PC-3 (cell line): ENCODE measurements at regions not wholly inside any gene's neighbourhood (a gene's known extent, or its start where the extent isn't known, plus 50 kb on each side); places are given as distances from the start of the nearest gene placed in this dataset.

Experiments used
- ATAC-seq: fragments of 200-7000 bp; cut with Tn5 transposase; 2 replicates; pipeline ENCODE4 v1.9.1; 2020; ENCODE audit warnings: mild to moderate bottlenecking, moderate library complexity
- BruUV-seq: library from RNA; stranded (reverse); fragments of 400-500 nt; replicated peaks from 2 replicates; lab custom pipeline; 2021; lab: Mats Ljungman, UMichigan
- CTCF ChIA-PET: fragments of 300-600 bp; sonication (Branson Sonifier 250); formaldehyde crosslinking; loops from one replicate; lab custom pipeline; 2022; ENCODE audit warnings: antibody characterized with exemption; lab: Charles Lee
- POLR2A ChIA-PET: fragments of 300-600 bp; sonication (Branson Sonifier 250); formaldehyde crosslinking; loops from one replicate; lab custom pipeline; 2022; ENCODE audit warnings: antibody characterized with exemption; ENCODE audit not compliant: unreplicated experiment; lab: Charles Lee
- DNase-seq: peaks from one replicate; pipeline ENCODE4 v3.0.0-alpha.2; 2015
- H2AFZ ChIP-seq: fragments of 300-600 bp; sonication (generic); 2 replicates; pipeline ENCODE4 v1.6.0; 2016; ENCODE audit warnings: antibody characterized with exemption, low read length
- H3F3A ChIP-seq: fragments of 300-600 bp; sonication (generic); one replicate; pipeline ENCODE4 v1.6.0; 2017; ENCODE audit warnings: antibody characterized with exemption, low read length, control low read depth, mild to moderate bottlenecking; ENCODE audit not compliant: unreplicated experiment
- H3K27ac ChIP-seq: fragments of 300-600 bp; sonication (generic); 2 replicates; pipeline ENCODE4 v1.5.1; 2016; ENCODE audit warnings: mild to moderate bottlenecking, low read length
- H3K27me3 ChIP-seq: fragments of 300-600 bp; sonication (generic); 2 replicates; pipeline ENCODE4 v1.6.1; 2016; ENCODE audit warnings: low read length, mixed read lengths
- H3K36me3 ChIP-seq: fragments of 300-600 bp; sonication (generic); 2 replicates; pipeline ENCODE4 v1.6.1; 2016; ENCODE audit warnings: low read depth, mixed run types, low read length, mixed read lengths
- H3K4me1 ChIP-seq: fragments of 300-600 bp; sonication (generic); 2 replicates; pipeline ENCODE4 v1.5.1; 2016; ENCODE audit warnings: low read length; ENCODE audit not compliant: insufficient read depth
- H3K4me2 ChIP-seq: fragments of 300-600 bp; sonication (generic); 2 replicates; pipeline ENCODE4 v1.6.0; 2016; ENCODE audit warnings: low read length
- H3K4me3 ChIP-seq: fragments of 300-600 bp; sonication (generic); 2 replicates; pipeline ENCODE4 v1.5.1; 2016; ENCODE audit warnings: mild to moderate bottlenecking, low read length, mixed read lengths
- H3K79me2 ChIP-seq: fragments of 300-600 bp; sonication (generic); 2 replicates; pipeline ENCODE4 v1.6.1; 2017; ENCODE audit warnings: low read length, mixed read lengths
- H3K9ac ChIP-seq: fragments of 300-600 bp; sonication (generic); 2 replicates; pipeline ENCODE4 v1.6.0; 2016; ENCODE audit warnings: mild to moderate bottlenecking, low read length
- H3K9me2 ChIP-seq: fragments of 300-600 bp; sonication (generic); replicated peaks from 2 replicates; pipeline ENCODE4 v1.6.1; 2016; ENCODE audit warnings: mixed run types, low read length, mixed read lengths
- H3K9me3 ChIP-seq: fragments of 300-600 bp; sonication (generic); 2 replicates; pipeline ENCODE4 v1.6.1; 2016; ENCODE audit warnings: low read length, mixed read lengths
- H4K20me1 ChIP-seq: fragments of 300-600 bp; sonication (generic); 2 replicates; pipeline ENCODE4 v1.6.1; 2016; ENCODE audit warnings: low read length, mixed read lengths
- EZH2 ChIP-seq: fragments of 300-600 bp; sonication (generic); IDR thresholded peaks from one replicate; pipeline ENCODE4 v1.6.1; 2017; ENCODE audit warnings: antibody characterized with exemption, mild to moderate bottlenecking, low read length; ENCODE audit not compliant: unreplicated experiment
- EZH2phosphoT487 ChIP-seq: fragments of 300-600 bp; sonication (generic); IDR thresholded peaks from 2 replicates; pipeline ENCODE4 v1.6.1; 2018; ENCODE audit warnings: mild to moderate bottlenecking, antibody characterized with exemption, low read length, borderline replicate concordance
- intact Hi-C: fragments of 100-400 bp; cut with micrococcal nuclease; formaldehyde crosslinking; loops from 2 replicates; pipeline ENCODE4 v1.9.0; 2023
- TF ChIP-seq, protein P1 (sequence below): fragments of 300-600 bp; sonication (generic); conservative IDR thresholded peaks from 2 replicates; pipeline ENCODE4 v1.5.1; 2017; ENCODE audit warnings: antibody characterized with exemption, low read depth, mild to moderate bottlenecking, low read length

GRCh38 chr12:53854701-53855316, 83.8 kb upstream of the HOXC13 start:
- POLR2A ChIA-PET, result no interaction called here
- CTCF ChIA-PET, result no interaction called here

DNA sequence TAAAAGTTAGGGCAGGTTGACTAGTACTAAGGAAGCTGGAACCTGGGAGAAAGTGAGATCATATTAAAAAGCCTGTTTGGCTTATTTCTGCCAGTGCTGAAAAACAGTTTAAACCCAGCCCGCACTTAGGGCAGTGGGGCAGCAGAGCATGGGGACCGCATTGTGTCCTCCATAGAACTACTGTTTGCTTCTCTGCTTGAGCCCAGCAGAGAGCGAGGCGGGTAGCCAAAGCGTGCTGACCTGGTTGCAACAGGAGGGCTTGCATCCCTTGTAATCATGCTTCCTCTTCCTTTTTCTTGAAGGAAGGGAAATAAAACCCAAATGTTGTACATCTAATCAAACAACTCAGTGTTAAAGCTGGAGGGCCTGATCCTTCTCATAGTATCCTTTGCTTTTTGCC, 82.5 kb upstream of the HOXC13 start:
- Histone ChIP-seq H3K4me3 (no peak overlapping the region), H2AFZ (no peak overlapping the region), H3K4me1 (peaks cover 5% of the 10 kb centered on the region), H3K9ac (no peak overlapping the region), H3K27me3 (no peaks in the 10 kb centered on the region), H3K79me2 (no peaks in the 10 kb centered on the region), H3K9me3 (no peaks in the 10 kb centered on the region), H3K36me3 (no peaks in the 10 kb centered on the region), H4K20me1 (no peaks in the 10 kb centered on the region), H3F3A (no peaks in the 10 kb centered on the region), H3K27ac (no peak overlapping the region), H3K9me2 (no peaks in the 10 kb centered on the region), H3K4me2 (no peak overlapping the region)
- TF ChIP-seq, protein P1, sequence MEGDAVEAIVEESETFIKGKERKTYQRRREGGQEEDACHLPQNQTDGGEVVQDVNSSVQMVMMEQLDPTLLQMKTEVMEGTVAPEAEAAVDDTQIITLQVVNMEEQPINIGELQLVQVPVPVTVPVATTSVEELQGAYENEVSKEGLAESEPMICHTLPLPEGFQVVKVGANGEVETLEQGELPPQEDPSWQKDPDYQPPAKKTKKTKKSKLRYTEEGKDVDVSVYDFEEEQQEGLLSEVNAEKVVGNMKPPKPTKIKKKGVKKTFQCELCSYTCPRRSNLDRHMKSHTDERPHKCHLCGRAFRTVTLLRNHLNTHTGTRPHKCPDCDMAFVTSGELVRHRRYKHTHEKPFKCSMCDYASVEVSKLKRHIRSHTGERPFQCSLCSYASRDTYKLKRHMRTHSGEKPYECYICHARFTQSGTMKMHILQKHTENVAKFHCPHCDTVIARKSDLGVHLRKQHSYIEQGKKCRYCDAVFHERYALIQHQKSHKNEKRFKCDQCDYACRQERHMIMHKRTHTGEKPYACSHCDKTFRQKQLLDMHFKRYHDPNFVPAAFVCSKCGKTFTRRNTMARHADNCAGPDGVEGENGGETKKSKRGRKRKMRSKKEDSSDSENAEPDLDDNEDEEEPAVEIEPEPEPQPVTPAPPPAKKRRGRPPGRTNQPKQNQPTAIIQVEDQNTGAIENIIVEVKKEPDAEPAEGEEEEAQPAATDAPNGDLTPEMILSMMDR, result no peak
- no peak for TF ChIP-seq EZH2phosphoT487
- no peak for TF ChIP-seq EZH2
- no TSS peak for BruUV-seq
- ChIA-PET CTCF (no interaction called here), POLR2A (no interaction called here)
- ATAC-seq (no peak), DNase-seq (no peak)
- intact Hi-C loops, result no loop called here

More at GRCh38 chr12:53854701-53855316, 83.8 kb upstream of the HOXC13 start:
- no peaks in the 10 kb centered on the region for H3K79me2 ChIP-seq
- no peak for DNase-seq
- no peaks in the 10 kb centered on the region for H3K27me3 ChIP-seq
- no peak overlapping the region for H3K4me3 ChIP-seq
- H3F3A ChIP-seq, result no peaks in the 10 kb centered on the region
- TF ChIP-seq EZH2 (no peak), EZH2phosphoT487 (no peak)
- TF ChIP-seq, protein P1, result no peak
- no peaks in the 10 kb centered on the region for H4K20me1 ChIP-seq
- H3K9me3 ChIP-seq, result no peaks in the 10 kb centered on the region
- intact Hi-C loops, result no loop called here
- H3K4me1 ChIP-seq, result peaks cover 5% of the 10 kb centered on the region
- H3K9ac ChIP-seq, result no peak overlapping the region
- BruUV-seq, result no TSS peak
- H3K9me2 ChIP-seq, result no peaks in the 10 kb centered on the region
- no peak for ATAC-seq
- no peak overlapping the region for H2AFZ ChIP-seq
- H3K27ac ChIP-seq, result no peak overlapping the region
- no peak overlapping the region for H3K4me2 ChIP-seq
- H3K36me3 ChIP-seq, result no peaks in the 10 kb centered on the region

- no peak overlapping the region for H3K4me2 ChIP-seq
- H3K4me1 ChIP-seq, result peaks cover 12% of the 10 kb centered on the region
- H3K9ac ChIP-seq, result no peak overlapping the region
- no peaks in the 10 kb centered on the region for H3K36me3 ChIP-seq
- no TSS peak for BruUV-seq
- no peaks in the 10 kb centered on the region for H3K27me3 ChIP-seq
- H3F3A ChIP-seq, result no peaks in the 10 kb centered on the region
- no peaks in the 10 kb centered on the region for H4K20me1 ChIP-seq
- no peak overlapping the region for H2AFZ ChIP-seq
- ATAC-seq, result no peak
- no peaks in the 10 kb centered on the region for H3K9me2 ChIP-seq
- CTCF ChIA-PET, result no interaction called here
- intact Hi-C loops, result no loop called here
- POLR2A ChIA-PET, result no interaction called here
- H3K4me3 ChIP-seq, result no peak overlapping the region
- no peaks in the 10 kb centered on the region for H3K9me3 ChIP-seq
- TF ChIP-seq, protein P1, result no peak
- no peak for TF ChIP-seq EZH2
- TF ChIP-seq EZH2phosphoT487, result no peak
- H3K27ac ChIP-seq, result no peak overlapping the region
- DNase-seq, result no peak
- H3K79me2 ChIP-seq, result no peaks in the 10 kb centered on the region
These were observed 81.0 kb upstream of the HOXC13 start for GRCh38 chr12:53857666-53858065.
